ENCODE measurements at regions not wholly inside any gene's neighbourhood (a gene's known extent, or its start where the extent isn't known, plus 50 kb on each side); places are given as distances from the start of the nearest gene placed in this dataset.

GRCh38 chr4:123306769-123307168, 89.8 kb upstream of the SPRY1 start:
- TF ChIP-seq CTCF (IDR thresholded peaks at IDR 0.05 in 2 of 3, conservative IDR thresholded peaks at IDR 0.05 in 1 of 3; ENCODE audit: control insufficient read depth in 2 of 3, extremely low read depth in 1 of 3, insufficient read depth in 1 of 3, low read depth in 3 of 3, low read length in 3 of 3), result no peak
- TF ChIP-seq EP300 (IDR thresholded peaks at IDR 0.05; ENCODE audit: borderline replicate concordance in 1 of 2, control insufficient read depth in 1 of 2, low read depth in 2 of 2, low read length in 2 of 2), result no peak
- no peak for TF ChIP-seq CUX1 (IDR thresholded peaks at IDR 0.05; ENCODE audit: insufficient replicate concordance, low read depth, low read length)
- no peak for TF ChIP-seq ATF2 (IDR thresholded peaks at IDR 0.05; ENCODE audit: low read length)
- no peak for TF ChIP-seq E2F8 (IDR thresholded peaks at IDR 0.05; ENCODE audit: low read depth, partially characterized antibody)
- TF ChIP-seq RELA (IDR thresholded peaks at IDR 0.05; ENCODE audit: borderline replicate concordance, partially characterized antibody), result no peak
- TF ChIP-seq JUND (IDR thresholded peaks at IDR 0.05; ENCODE audit: low read depth, low read length), result no peak
- no peak for TF ChIP-seq RFX5 (IDR thresholded peaks at IDR 0.05; ENCODE audit: low read depth, low read length)
- TF ChIP-seq NR2C2 (IDR thresholded peaks at IDR 0.05; ENCODE audit: borderline replicate concordance, control insufficient read depth, insufficient read length, low read depth), result no peak
- TF ChIP-seq NKRF (conservative IDR thresholded peaks at IDR 0.05), result no peak
- TF ChIP-seq RUNX3 (IDR thresholded peaks at IDR 0.05; ENCODE audit: low read length), result no peak
- no peak for TF ChIP-seq CREB1 (IDR thresholded peaks at IDR 0.05; ENCODE audit: low read depth)
